HepG2 (cell line): ENCODE measurements at regions not wholly inside any gene's neighbourhood (a gene's known extent, or its start where the extent isn't known, plus 50 kb on each side); places are given as distances from the start of the nearest gene placed in this dataset.

Source experiments
- ATAC-seq: fragments of 200-7000 bp; cut with Tn5 transposase; 3 replicates; pipeline ENCODE4 v1.9.1; 2020; ENCODE audit warnings: mild to moderate bottlenecking, moderate library complexity
- BruUV-seq: library from RNA; stranded (reverse); fragments of 400-500 nt; replicated peaks from 2 replicates; lab custom pipeline; 2021; lab: Mats Ljungman, UMichigan
- CTCF ChIA-PET: fragments of 300-600 bp; formaldehyde crosslinking; extraction: SDS; loops from one replicate; lab custom pipeline; 2021; ENCODE audit warnings: low total read pairs, inconsistent platforms, low intra/inter-chr PET ratio; lab: Yijun Ruan, JAX
- POLR2A ChIA-PET: fragments of 350-600 bp; sonication (Branson Sonifier 250); formaldehyde crosslinking; loops from one replicate; lab custom pipeline; 2020; ENCODE audit warnings: antibody characterized with exemption, inconsistent platforms; lab: Yijun Ruan, JAX
- DNase-seq: peaks from one replicate; pipeline ENCODE4 v3.0.0-alpha.2; 2015; ENCODE audit warnings: low spot score
- FAIRE-seq: peaks from 3 replicates; lab custom pipeline; 2011; peaks lifted over from hg19 to GRCh38; lab: Jason Lieb, UNC
- H2AFZ ChIP-seq: one replicate; pipeline ENCODE4 v1.6.1; 2011; ENCODE audit warnings: low read length, inconsistent platforms
- H3K27ac ChIP-seq: fragments of 300-600 bp; 3 replicates; pipeline ENCODE4 v1.8.0; 2011; ENCODE audit warnings: mixed run types, mild to moderate bottlenecking, mixed read lengths, low read length, inconsistent platforms; ENCODE audit not compliant: insufficient read depth; ENCODE audit errors: extremely low read length
- H3K27me3 ChIP-seq, 2 experiments: fragments of 200-600 bp in 1 of 2; 2 replicates in 1 of 2; 3 replicates in 1 of 2; pipeline versions ENCODE4 v1.6.0 to v1.8.0; 2011; ENCODE audit warnings: low read length in 2 of 2, mild to moderate bottlenecking in 2 of 2, moderate library complexity in 2 of 2, inconsistent platforms in 1 of 2; ENCODE audit not compliant: insufficient read depth in 2 of 2, control insufficient read depth in 1 of 2
- H3K36me3 ChIP-seq, 2 experiments: fragments of 200-600 bp in 1 of 2; replicated peaks in 1 of 2; 2 replicates in 1 of 2; 3 replicates in 1 of 2; pipeline versions ENCODE4 v1.5.1 to v1.8.0; 2011; ENCODE audit warnings: low read length in 2 of 2, inconsistent platforms in 1 of 2; ENCODE audit not compliant: insufficient read depth in 2 of 2, control insufficient read depth in 1 of 2
- H3K4me1 ChIP-seq: 2 replicates; pipeline ENCODE4 v1.5.1; 2012; ENCODE audit warnings: low read length, inconsistent platforms; ENCODE audit not compliant: insufficient read depth
- H3K4me2 ChIP-seq: 2 replicates; pipeline ENCODE4 v1.6.0; 2011; ENCODE audit warnings: low read depth, low read length, inconsistent platforms
- H3K4me3 ChIP-seq, 3 experiments: fragments of 200-600 bp in 1 of 3; sonication (generic), shearing (Covaris generic) in 1 of 3; replicated peaks in 1 of 3; 2 replicates each; pipeline ENCODE4 v1.5.1; 2011 to 2016; ENCODE audit warnings: low read length in 3 of 3, inconsistent platforms in 2 of 3, low read depth in 2 of 3, mild to moderate bottlenecking in 2 of 3, control low read depth in 1 of 3, mixed read lengths in 1 of 3; ENCODE audit not compliant: insufficient read depth in 1 of 3
- H3K79me2 ChIP-seq: one replicate; pipeline ENCODE4 v1.6.1; 2011; ENCODE audit warnings: low read length, inconsistent platforms; ENCODE audit not compliant: insufficient read depth
- H3K9ac ChIP-seq: 2 replicates; pipeline ENCODE4 v1.6.0; 2011; ENCODE audit warnings: mild to moderate bottlenecking, low read depth, low read length, inconsistent platforms; ENCODE audit not compliant: insufficient read depth
- H3K9me3 ChIP-seq: 2 replicates; pipeline ENCODE4 v1.5.1; 2012; ENCODE audit warnings: mild to moderate bottlenecking, low read length
- H4K20me1 ChIP-seq: 2 replicates; pipeline ENCODE4 v1.6.0; 2011; ENCODE audit warnings: inconsistent platforms, mild to moderate bottlenecking, low read length, moderate library complexity; ENCODE audit not compliant: insufficient read depth
- GZF1 ChIP-seq: sonication (generic); formaldehyde crosslinking; IDR thresholded peaks from 2 replicates; pipeline ENCODE4 v1.5.1; 2020; ENCODE audit warnings: mild to moderate bottlenecking, missing genetic modification reagents
- HOXA5 ChIP-seq: sonication (generic); formaldehyde crosslinking; IDR thresholded peaks from 2 replicates; pipeline ENCODE4 v1.4.0; 2020; ENCODE audit warnings: missing genetic modification reagents
- MAF1 ChIP-seq: sonication (generic); formaldehyde crosslinking; IDR thresholded peaks from 2 replicates; pipeline ENCODE4 v1.5.0; 2020; ENCODE audit warnings: missing genetic modification reagents, borderline replicate concordance
- NFE2 ChIP-seq: sonication (generic); formaldehyde crosslinking; IDR thresholded peaks from 2 replicates; pipeline ENCODE4 v1.4.0; 2020; ENCODE audit warnings: missing genetic modification reagents
- ZNF644 ChIP-seq: IDR thresholded peaks from 2 replicates; pipeline ENCODE4 v1.6.1; 2016; ENCODE audit warnings: low read depth
- ZNF816 ChIP-seq: sonication (generic); formaldehyde crosslinking; IDR thresholded peaks from 2 replicates; pipeline ENCODE4 v1.8.0; 2022; ENCODE audit warnings: missing genetic modification reagents, mild to moderate bottlenecking, borderline replicate concordance
- ZSCAN21 ChIP-seq: sonication (generic); formaldehyde crosslinking; IDR thresholded peaks from 2 replicates; pipeline ENCODE4 v1.8.0; 2022; ENCODE audit warnings: mild to moderate bottlenecking, missing genetic modification reagents, moderate library complexity, borderline replicate concordance
- WGBS: methylation state at CpG from one replicate; pipeline ENCODE4 v1.1.6; 2017; ENCODE audit warnings: low lambda C conversion rate; 5-methylcytosine and 5-hydroxymethylcytosine counted together
- in situ Hi-C: cut with HindIII; loops from 2 replicates; pipeline ENCODE4 v1.10.0; 2017; ENCODE audit warnings: low pct_unique_long_range_greater_than_20kb; ENCODE audit not compliant: extremely low pct_ligation_motif_present
- intact Hi-C: fragments of 100-400 bp; cut with micrococcal nuclease; formaldehyde crosslinking; loops from one replicate; pipeline ENCODE4 v1.10.0; 2022; ENCODE audit not compliant: unreplicated experiment
- TF ChIP-seq, protein P1 (sequence below): sonication (generic); formaldehyde crosslinking; IDR thresholded peaks from 2 replicates; pipeline ENCODE4 v1.5.1; 2020; ENCODE audit warnings: missing genetic modification reagents, mild to moderate bottlenecking, borderline replicate concordance
- TF ChIP-seq, protein P2 (sequence below): sonication (generic); formaldehyde crosslinking; IDR thresholded peaks from 2 replicates; pipeline ENCODE4 v1.4.0; 2020; ENCODE audit warnings: missing genetic modification reagents, borderline replicate concordance
- TF ChIP-seq, protein P3 (sequence below): sonication (generic); formaldehyde crosslinking; IDR thresholded peaks from 2 replicates; pipeline ENCODE4 v1.4.0; 2020; ENCODE audit warnings: low read depth, mild to moderate bottlenecking, missing genetic modification reagents
- TF ChIP-seq, protein P4 (sequence below): sonication (generic); formaldehyde crosslinking; IDR thresholded peaks from 2 replicates; pipeline ENCODE4 v1.5.1; 2020; ENCODE audit warnings: mild to moderate bottlenecking, moderate library complexity, missing genetic modification reagents

DNA sequence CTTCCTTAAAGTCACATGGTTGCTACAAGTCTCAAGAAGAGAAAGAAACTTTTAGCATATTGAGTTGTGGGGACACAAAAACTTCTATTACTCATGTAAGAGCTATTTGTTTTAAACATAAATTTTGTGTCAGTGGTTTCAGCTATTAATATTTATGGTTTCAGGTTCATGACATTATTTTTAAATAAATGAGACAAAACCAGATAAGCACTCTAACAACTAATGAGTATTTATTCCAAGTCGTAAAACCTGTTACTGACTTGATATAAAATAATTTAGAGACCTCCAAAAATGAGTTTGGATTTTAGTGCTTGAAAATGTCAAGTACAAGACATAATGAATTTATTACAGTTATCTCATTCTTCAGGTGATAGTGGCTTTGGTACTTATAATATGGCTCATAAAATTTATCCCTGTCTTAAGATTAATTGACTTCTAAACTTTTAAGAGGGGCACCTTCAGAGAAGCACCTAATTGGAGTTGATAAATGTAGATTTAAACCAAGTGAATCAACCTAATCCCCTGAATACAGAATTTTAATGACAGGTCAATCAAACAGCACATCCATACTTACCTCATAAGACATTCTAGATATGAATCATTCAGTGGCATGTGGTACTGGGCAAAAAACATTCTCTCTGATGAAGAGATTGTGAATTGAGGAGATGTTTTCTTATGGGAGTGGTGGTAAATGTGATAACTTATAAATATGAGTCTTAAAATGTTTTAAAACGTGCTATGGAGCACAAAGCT lies 167.7 kb upstream of the PTGFR start:
- DNase-seq = no peak
- FAIRE-seq = no peak
- no peaks in the 10 kb centered on the region for H3K9me3 ChIP-seq
- no peak overlapping the region for H3K4me2 ChIP-seq
- no peaks in the 10 kb centered on the region for H3K36me3 ChIP-seq
- CTCF ChIA-PET = no interaction called here
- no peak overlapping the region for H2AFZ ChIP-seq
- H4K20me1 ChIP-seq = no peaks in the 10 kb centered on the region
- no peaks in the 10 kb centered on the region for H3K27me3 ChIP-seq
- H3K9ac ChIP-seq = no peak overlapping the region
- H3K4me3 ChIP-seq = no peak overlapping the region
- no peaks in the 10 kb centered on the region for H3K79me2 ChIP-seq
- no peak for ATAC-seq
- 4% methylated on average over 2 of the region's 2 CpGs for WGBS
- intact Hi-C loops (no loop called here), in situ Hi-C loops (no loop called here)
- no TSS peak for BruUV-seq
- no peak overlapping the region for H3K27ac ChIP-seq
- no peaks in the 10 kb centered on the region for H3K4me1 ChIP-seq
- POLR2A ChIA-PET = no interaction called here
- TF ChIP-seq GZF1 = no peak
- TF ChIP-seq, protein P1, sequence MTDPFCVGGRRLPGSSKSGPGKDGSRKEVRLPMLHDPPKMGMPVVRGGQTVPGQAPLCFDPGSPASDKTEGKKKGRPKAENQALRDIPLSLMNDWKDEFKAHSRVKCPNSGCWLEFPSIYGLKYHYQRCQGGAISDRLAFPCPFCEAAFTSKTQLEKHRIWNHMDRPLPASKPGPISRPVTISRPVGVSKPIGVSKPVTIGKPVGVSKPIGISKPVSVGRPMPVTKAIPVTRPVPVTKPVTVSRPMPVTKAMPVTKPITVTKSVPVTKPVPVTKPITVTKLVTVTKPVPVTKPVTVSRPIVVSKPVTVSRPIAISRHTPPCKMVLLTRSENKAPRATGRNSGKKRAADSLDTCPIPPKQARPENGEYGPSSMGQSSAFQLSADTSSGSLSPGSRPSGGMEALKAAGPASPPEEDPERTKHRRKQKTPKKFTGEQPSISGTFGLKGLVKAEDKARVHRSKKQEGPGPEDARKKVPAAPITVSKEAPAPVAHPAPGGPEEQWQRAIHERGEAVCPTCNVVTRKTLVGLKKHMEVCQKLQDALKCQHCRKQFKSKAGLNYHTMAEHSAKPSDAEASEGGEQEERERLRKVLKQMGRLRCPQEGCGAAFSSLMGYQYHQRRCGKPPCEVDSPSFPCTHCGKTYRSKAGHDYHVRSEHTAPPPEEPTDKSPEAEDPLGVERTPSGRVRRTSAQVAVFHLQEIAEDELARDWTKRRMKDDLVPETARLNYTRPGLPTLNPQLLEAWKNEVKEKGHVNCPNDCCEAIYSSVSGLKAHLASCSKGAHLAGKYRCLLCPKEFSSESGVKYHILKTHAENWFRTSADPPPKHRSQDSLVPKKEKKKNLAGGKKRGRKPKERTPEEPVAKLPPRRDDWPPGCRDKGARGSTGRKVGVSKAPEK (CRISPR knock-in tag) = no peak
- TF ChIP-seq, protein P2, sequence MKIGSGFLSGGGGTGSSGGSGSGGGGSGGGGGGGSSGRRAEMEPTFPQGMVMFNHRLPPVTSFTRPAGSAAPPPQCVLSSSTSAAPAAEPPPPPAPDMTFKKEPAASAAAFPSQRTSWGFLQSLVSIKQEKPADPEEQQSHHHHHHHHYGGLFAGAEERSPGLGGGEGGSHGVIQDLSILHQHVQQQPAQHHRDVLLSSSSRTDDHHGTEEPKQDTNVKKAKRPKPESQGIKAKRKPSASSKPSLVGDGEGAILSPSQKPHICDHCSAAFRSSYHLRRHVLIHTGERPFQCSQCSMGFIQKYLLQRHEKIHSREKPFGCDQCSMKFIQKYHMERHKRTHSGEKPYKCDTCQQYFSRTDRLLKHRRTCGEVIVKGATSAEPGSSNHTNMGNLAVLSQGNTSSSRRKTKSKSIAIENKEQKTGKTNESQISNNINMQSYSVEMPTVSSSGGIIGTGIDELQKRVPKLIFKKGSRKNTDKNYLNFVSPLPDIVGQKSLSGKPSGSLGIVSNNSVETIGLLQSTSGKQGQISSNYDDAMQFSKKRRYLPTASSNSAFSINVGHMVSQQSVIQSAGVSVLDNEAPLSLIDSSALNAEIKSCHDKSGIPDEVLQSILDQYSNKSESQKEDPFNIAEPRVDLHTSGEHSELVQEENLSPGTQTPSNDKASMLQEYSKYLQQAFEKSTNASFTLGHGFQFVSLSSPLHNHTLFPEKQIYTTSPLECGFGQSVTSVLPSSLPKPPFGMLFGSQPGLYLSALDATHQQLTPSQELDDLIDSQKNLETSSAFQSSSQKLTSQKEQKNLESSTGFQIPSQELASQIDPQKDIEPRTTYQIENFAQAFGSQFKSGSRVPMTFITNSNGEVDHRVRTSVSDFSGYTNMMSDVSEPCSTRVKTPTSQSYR (CRISPR knock-in tag) = no peak
- TF ChIP-seq MAF1 (CRISPR knock-in tag) = no peak
- no peak for TF ChIP-seq HOXA5 (CRISPR knock-in tag)
- TF ChIP-seq ZNF644 (CRISPR knock-in tag) = no peak
- TF ChIP-seq ZNF816 = no peak
- TF ChIP-seq NFE2 (CRISPR knock-in tag) = no peak
- TF ChIP-seq, protein P3, sequence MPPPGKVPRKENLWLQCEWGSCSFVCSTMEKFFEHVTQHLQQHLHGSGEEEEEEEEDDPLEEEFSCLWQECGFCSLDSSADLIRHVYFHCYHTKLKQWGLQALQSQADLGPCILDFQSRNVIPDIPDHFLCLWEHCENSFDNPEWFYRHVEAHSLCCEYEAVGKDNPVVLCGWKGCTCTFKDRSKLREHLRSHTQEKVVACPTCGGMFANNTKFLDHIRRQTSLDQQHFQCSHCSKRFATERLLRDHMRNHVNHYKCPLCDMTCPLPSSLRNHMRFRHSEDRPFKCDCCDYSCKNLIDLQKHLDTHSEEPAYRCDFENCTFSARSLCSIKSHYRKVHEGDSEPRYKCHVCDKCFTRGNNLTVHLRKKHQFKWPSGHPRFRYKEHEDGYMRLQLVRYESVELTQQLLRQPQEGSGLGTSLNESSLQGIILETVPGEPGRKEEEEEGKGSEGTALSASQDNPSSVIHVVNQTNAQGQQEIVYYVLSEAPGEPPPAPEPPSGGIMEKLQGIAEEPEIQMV (CRISPR knock-in tag) = no peak
- no peak for TF ChIP-seq ZSCAN21 (CRISPR knock-in tag)
- TF ChIP-seq, protein P4, sequence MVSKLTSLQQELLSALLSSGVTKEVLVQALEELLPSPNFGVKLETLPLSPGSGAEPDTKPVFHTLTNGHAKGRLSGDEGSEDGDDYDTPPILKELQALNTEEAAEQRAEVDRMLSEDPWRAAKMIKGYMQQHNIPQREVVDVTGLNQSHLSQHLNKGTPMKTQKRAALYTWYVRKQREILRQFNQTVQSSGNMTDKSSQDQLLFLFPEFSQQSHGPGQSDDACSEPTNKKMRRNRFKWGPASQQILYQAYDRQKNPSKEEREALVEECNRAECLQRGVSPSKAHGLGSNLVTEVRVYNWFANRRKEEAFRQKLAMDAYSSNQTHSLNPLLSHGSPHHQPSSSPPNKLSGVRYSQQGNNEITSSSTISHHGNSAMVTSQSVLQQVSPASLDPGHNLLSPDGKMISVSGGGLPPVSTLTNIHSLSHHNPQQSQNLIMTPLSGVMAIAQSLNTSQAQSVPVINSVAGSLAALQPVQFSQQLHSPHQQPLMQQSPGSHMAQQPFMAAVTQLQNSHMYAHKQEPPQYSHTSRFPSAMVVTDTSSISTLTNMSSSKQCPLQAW = no peak
